ENCODE measurements at regions not wholly inside any gene's neighbourhood (a gene's known extent, or its start where the extent isn't known, plus 50 kb on each side); places are given as distances from the start of the nearest gene placed in this dataset.
"Not testable (repeated sequence)": the region's sequence is repeated elsewhere in the genome, so short reads cannot be mapped to it uniquely, and the experiment has no call there.

- DNase-seq (ENCODE audit: low spot score) = no peak
These were observed 686.5 kb downstream of the MECOM start for GRCh38 chr3:168976969-168977368.

- no peak for DNase-seq (ENCODE audit: low spot score)
These were observed 687.9 kb downstream of the MECOM start for GRCh38 chr3:168975576-168975975.

DNA sequence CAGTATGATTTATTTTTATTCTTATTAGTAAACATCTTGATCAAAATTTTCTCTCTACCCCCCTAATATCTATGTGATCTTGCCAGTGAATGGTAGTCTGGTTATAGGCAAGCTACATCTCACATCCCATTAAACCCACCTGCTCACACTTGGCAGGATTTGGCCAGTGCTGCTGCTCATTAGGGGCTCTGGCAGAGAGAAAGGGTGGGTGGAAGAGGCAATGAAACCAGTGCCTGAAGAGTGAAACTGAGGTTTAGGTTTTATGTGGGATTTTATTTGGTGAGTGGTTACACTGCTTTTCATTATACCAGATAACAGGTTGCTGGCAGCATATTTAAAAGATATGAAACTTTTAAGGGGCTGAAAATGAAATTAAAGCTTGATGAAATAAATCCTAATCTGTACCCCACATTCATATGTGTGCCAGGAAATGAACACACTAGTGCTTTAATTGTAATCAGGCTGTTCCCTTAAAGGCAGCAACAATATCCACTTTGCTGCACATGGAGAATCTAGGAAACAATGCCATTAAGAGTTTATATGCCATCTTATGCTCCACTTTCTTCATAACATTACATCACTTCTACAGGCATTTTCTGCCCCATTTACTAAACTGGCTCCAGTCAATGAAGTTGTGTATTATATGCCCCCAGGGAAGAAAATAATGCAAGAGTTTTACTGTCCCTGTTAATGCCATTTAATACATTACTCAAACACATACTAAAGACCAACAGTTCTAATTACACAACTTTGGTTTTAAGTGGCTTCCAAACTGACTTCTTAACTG is 688.7 kb downstream of the MECOM start:
- DNase-seq (ENCODE audit: low spot score) = no peak

- no peak for DNase-seq (ENCODE audit: low spot score)
These were observed 689.6 kb downstream of the MECOM start for GRCh38 chr3:168973897-168974296.

- no peak for DNase-seq (ENCODE audit: low spot score)
These were observed 690.3 kb downstream of the MECOM start for GRCh38 chr3:168973206-168973605.

GRCh38 chr3:168968609-168969008 is 694.9 kb downstream of the MECOM start:
- DNase-seq (ENCODE audit: low spot score) = no peak

- no peak for DNase-seq (ENCODE audit: low spot score)
These were observed 698.8 kb downstream of the MECOM start for GRCh38 chr3:168964736-168965135.

DNA sequence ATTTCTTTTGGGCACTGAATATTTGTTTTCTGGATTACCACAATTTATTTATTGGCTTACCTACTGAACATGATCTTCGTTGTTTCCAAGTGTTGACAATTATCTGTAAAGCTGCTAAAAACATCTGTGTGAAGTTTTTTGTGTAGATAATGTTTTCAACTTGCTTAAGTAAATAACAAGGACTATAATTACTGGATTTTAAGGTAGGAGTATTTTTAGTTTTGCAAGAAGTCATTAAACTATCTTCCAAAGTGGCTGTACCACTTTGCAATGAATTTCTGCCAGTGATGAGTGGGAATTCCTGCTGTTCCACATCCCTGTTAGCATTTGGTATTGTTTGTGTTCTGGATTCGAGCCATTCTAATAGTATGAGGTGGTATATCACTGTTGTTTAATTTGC is 702.2 kb downstream of the MECOM start:
- DNase-seq (ENCODE audit: low spot score) = no peak

DNA sequence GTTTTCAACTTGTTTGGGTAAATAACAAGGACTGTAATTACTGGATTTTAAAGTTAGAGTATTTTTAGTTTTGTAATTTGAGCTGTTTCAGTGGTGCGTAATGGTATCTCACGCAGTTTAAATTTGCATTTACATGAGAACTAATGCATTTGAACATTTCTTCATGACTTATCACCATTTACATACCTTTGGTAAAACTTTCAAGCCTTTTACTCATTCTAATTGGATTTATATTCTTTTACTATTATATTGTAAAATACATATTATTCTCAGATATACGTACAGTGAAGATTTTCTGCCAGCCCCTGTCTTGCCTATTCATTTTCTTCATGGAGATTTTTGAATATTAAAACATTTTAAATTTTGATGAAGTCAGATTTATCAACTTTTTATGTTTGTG is 703.8 kb downstream of the MECOM start:
- DNase-seq (ENCODE audit: low spot score) = no peak

- DNase-seq (ENCODE audit: low spot score) = no peak
These were observed 705.0 kb downstream of the MECOM start for GRCh38 chr3:168958466-168958865.

DNA sequence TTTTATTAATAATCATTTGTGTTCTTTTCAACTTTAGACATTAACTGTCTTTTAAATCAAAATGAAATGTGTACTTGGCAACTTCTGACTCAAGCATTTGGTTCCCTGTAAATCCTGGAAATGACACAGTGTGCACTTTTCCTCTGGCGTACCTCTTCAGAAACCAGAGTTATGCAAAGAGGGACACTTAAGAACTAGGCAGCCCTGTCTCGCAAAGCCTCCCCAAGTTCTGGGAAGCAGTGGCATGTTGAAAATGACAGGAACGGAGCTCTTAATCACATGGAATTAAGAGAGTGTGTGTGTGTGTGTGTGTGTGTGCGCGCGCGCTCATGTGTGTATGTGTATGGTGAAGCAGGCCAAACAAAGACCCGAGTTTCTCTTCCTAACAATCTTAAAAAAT is 707.4 kb downstream of the MECOM start:
- no peak for DNase-seq (ENCODE audit: low spot score)

DNA sequence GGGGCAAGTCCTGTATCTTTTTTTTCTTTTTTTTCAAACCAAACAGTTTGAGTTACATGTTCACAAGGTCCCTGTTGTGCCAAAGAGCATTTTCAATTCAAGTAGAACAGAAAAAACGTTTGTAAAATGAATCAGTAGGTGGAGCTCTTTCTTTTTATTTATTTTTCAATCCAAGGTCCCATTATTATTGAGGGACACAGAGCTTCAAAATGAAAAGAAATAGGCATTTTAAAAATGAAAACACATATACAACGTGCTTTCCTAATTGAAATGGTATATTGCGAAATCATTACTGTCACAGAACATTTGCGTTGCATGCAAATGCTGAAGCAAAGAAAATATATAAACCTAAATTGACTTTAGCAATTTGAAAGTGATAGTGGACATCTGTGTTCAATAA is 711.0 kb downstream of the MECOM start:
- DNase-seq (ENCODE audit: low spot score) = no peak

GRCh38 chr3:168951884-168952283 is 711.6 kb downstream of the MECOM start:
- no peak for DNase-seq (ENCODE audit: low spot score)

DNA sequence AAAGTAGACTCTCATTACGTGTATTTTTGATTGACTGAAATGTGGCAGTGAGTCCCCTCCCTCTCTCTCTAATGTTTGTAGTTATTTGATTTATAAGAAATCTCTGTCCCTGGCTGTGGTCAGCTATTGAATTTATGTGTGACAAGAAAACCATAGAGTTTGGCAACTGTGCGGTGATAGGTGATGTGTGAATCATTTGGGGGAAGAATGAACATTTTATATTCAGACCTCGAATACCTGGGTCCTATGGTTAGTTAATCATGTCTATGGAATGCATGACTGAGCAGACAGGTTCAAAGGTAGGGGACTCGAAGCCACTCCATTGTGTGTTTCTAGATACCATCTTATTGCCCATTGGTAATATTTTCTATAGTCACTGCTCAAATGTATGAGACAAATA is 712.1 kb downstream of the MECOM start:
- DNase-seq (ENCODE audit: low spot score) = no peak

GRCh38 chr3:168950622-168951021 is 712.9 kb downstream of the MECOM start:
- DNase-seq (ENCODE audit: low spot score) = no peak

DNA sequence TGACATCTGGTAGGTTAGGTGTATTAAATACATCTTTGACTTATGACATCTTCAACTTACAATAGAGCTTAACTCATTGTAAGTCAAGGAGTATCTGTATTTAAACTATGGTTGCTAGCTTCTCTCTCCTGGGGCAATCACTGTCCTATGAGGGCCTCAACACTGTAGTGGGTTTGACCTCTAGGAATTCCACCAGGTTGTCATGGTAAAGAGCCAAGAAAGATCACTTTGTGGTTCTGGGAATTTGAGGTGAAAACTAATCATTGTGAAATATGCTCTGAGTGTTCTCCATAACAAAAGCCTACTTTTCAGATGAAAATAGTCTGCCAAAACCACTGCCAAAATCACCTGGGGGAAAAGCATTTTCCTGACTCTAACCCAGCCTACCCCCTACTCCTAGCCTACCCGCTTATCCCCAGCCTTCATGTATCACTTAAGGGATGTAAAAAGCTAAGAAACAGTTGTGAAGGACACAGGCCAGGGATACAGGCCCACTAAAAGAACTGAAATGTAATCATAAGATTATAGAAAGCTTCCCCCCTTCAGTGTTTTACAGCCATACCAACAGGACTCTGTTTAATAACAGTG is 723.8 kb downstream of the MECOM start:
- no peak for DNase-seq (ENCODE audit: low spot score)

DNA sequence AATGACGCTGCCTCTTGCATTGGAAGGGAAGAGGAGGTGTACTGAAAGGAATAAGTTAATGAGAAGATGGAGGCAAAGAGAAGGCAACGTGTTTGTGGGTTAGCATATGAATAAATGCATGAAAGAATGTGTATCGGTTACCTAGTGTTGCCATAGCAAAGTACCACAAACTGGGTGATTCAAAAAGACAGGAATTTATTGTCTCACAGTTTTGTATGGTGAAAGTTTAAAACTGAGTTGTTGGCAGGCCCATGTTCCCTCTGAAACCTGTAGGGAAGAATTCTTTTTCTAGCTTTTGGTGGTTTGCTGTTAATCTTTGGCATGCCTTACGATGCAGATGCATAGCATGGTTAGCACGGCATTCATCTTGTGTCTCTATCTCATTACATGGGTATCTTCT is 729.9 kb downstream of the MECOM start:
- no peak for DNase-seq (ENCODE audit: low spot score)

GRCh38 chr3:168929997-168930396 is 733.5 kb downstream of the MECOM start:
- not testable (repeated sequence) for DNase-seq (ENCODE audit: low spot score)

- DNase-seq (ENCODE audit: low spot score) = no peak
These were observed 737.1 kb downstream of the MECOM start for GRCh38 chr3:168926426-168926825.

DNA sequence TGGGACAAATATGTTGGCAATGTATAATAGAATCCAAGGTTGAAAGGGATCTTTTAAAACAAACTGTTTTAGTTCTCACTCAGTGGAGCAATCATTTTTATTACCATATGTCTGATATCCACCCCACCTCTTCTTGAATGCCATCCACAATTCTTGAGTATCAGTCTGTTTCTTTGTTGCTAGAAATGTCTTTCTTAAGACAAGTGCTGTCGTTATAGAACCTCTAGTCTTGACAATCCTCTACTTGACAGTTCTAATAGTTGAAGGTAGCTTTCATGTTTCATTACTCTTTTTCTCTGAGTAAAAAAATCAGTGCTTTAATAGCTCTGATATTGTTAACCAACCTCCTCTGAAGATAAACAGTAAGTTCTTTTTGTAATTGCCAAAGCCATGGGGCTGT is 737.9 kb downstream of the MECOM start:
- no peak for DNase-seq (ENCODE audit: low spot score)

DNA sequence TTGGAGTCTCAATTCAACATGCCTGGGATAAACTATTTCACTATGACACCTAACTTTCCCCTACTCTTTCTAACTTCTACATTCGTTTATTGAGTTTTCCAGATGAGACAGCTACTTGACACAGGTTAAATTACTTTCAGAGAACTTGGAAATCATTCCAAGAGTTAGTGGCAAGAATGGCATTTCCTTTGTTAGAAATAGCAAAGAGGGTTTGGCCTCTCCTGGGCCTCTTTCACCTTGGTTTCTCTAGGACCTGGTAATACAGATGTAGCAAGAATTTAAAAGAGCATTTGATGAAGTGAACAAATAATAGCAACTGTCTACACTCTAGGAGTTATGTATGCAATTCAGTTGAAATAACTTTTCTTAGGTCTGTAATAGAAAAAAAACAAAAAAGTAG is 748.9 kb downstream of the MECOM start:
- DNase-seq (ENCODE audit: low spot score) = no peak

GRCh38 chr3:168909260-168909659 is 754.3 kb downstream of the MECOM start:
- DNase-seq (ENCODE audit: low spot score) = no peak

- DNase-seq (ENCODE audit: low spot score) = no peak
These were observed 768.1 kb downstream of the MECOM start for GRCh38 chr3:168895419-168895818.

- DNase-seq (ENCODE audit: low spot score) = no peak
These were observed 769.3 kb downstream of the MECOM start for GRCh38 chr3:168894214-168894613.

Data from activated CD4-positive, alpha-beta T cell treated with anti-CD3 and anti-CD28 coated beads, Interleukin-2, Interleukin-4, amounts not matched to agents 100 ng/mL and 50 ng/mL, durations not matched to agents 16 hours and 8 hours (primary cell).